Peyer's patch (tissue), 4 donors: ENCODE measurements at regions not wholly inside any gene's neighbourhood (a gene's known extent, or its start where the extent isn't known, plus 50 kb on each side); places are given as distances from the start of the nearest gene placed in this dataset.

ENCODE experiments used
- DNase-seq, 3 donors: peaks; one replicate each; pipeline ENCODE4 v3.0.0-alpha.2; 2017 to 2019
- H3K27ac ChIP-seq, 4 donors: fragments of 200-600 bp; sonication (generic); one replicate each; pipeline ENCODE4 v1.5.1; 2016 to 2019
- H3K27me3 ChIP-seq, 2 donors: fragments of 200-600 bp; sonication (generic); one replicate each; pipeline ENCODE4 v1.5.1; 2019
- H3K36me3 ChIP-seq, 3 donors: fragments of 200-600 bp; sonication (generic); one replicate each; pipeline ENCODE4 v1.5.1; 2016 to 2019
- H3K4me1 ChIP-seq, 4 donors: fragments of 200-600 bp; sonication (generic); one replicate each; pipeline ENCODE4 v1.5.1; 2016 to 2019
- H3K4me3 ChIP-seq, 4 donors: fragments of 200-600 bp; sonication (generic); 1 replicate in 3 of 4; 2 replicates in 1 of 4; pipeline ENCODE4 v1.5.1; 2016 to 2019; ENCODE audit warnings: mild to moderate bottlenecking in 1 of 4
- H3K9me3 ChIP-seq, 4 donors: fragments of 200-600 bp; sonication (generic); one replicate each; pipeline ENCODE4 v1.5.1; 2016 to 2019; ENCODE audit warnings: mild to moderate bottlenecking in 1 of 4
- POLR2A ChIP-seq, 2 donors: fragments of 450-650 bp; IDR thresholded peaks; one replicate each; pipeline ENCODE4 v1.5.1; 2017; ENCODE audit warnings: antibody characterized with exemption in 2 of 2, mild to moderate bottlenecking in 2 of 2, moderate library complexity in 2 of 2
- TF ChIP-seq, protein P1 (sequence below), 6 experiments: fragments of 450-650 bp in 4 of 6; fragments of 200-600 bp in 2 of 6; sonication (generic) in 1 of 6; IDR thresholded peaks; one replicate each; pipeline ENCODE4 v1.5.1; 2017 to 2019; ENCODE audit warnings: antibody characterized with exemption in 6 of 6, mild to moderate bottlenecking in 3 of 6, moderate library complexity in 1 of 6

DNA sequence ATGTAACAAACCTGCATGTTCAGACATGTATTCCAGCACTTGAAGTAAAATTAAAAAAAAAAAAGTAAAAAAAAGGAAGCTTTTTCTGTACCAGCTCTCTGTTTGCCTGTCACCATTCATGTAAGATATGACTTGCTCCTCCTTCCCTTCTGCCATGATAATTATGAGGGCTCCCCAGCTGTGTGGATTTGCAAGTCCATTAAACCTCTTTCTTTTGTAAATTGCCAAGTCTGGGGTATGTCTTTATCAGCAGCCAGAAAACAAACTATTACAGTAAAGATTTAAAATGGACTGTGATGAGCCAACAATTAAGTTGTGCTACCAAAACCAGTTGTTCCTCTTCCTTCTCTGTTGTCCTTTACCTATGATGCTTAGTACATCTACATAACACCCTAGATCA, 619.6 kb downstream of the ARL4A start:
- no peaks in the 10 kb centered on the region for H3K4me1 ChIP-seq
- no peaks in the 10 kb centered on the region for H3K27me3 ChIP-seq
- no peak overlapping the region for H3K27ac ChIP-seq
- H3K36me3 ChIP-seq: no peaks in the 10 kb centered on the region
- no peak for TF ChIP-seq POLR2A (IDR thresholded peaks at IDR 0.05)
- TF ChIP-seq, protein P1, sequence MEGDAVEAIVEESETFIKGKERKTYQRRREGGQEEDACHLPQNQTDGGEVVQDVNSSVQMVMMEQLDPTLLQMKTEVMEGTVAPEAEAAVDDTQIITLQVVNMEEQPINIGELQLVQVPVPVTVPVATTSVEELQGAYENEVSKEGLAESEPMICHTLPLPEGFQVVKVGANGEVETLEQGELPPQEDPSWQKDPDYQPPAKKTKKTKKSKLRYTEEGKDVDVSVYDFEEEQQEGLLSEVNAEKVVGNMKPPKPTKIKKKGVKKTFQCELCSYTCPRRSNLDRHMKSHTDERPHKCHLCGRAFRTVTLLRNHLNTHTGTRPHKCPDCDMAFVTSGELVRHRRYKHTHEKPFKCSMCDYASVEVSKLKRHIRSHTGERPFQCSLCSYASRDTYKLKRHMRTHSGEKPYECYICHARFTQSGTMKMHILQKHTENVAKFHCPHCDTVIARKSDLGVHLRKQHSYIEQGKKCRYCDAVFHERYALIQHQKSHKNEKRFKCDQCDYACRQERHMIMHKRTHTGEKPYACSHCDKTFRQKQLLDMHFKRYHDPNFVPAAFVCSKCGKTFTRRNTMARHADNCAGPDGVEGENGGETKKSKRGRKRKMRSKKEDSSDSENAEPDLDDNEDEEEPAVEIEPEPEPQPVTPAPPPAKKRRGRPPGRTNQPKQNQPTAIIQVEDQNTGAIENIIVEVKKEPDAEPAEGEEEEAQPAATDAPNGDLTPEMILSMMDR (IDR thresholded peaks at IDR 0.05): no peak
- H3K9me3 ChIP-seq: no peaks in the 10 kb centered on the region
- no peak overlapping the region for H3K4me3 ChIP-seq
- DNase-seq: no peak

GRCh38 chr7:13308423-13308822, 621.0 kb downstream of the ARL4A start:
- Histone ChIP-seq H3K27me3 (no peaks in the 10 kb centered on the region), H3K9me3 (no peaks in the 10 kb centered on the region), H3K36me3 (no peaks in the 10 kb centered on the region), H3K4me1 (no peaks in the 10 kb centered on the region), H3K27ac (no peak overlapping the region), H3K4me3 (no peak overlapping the region)
- TF ChIP-seq, protein P1 (IDR thresholded peaks at IDR 0.05): no peak
- TF ChIP-seq POLR2A (IDR thresholded peaks at IDR 0.05): no peak
- DNase-seq: no peak

DNA sequence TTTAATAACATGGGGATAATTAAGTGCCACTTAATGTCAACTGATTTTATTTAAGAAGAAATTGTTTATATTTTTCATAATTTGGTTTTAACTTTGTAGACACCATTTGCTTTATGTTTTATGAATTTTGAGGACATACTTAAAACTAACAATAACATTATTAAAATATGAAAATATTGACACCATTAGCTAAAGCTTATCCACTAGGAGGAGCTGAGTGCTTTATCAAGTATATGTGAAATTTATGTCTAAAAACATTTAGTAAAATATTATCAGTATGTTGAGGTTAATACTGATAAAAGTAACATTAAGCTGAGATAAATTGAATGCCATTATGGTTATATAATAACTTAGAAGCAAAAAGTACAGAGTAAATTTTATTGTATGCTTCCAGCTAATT, 622.1 kb downstream of the ARL4A start:
- Histone ChIP-seq H3K4me1 (no peaks in the 10 kb centered on the region), H3K27ac (no peak overlapping the region), H3K27me3 (no peaks in the 10 kb centered on the region), H3K36me3 (no peaks in the 10 kb centered on the region), H3K9me3 (no peaks in the 10 kb centered on the region), H3K4me3 (no peak overlapping the region)
- TF ChIP-seq POLR2A (IDR thresholded peaks at IDR 0.05): no peak
- TF ChIP-seq, protein P1 (IDR thresholded peaks at IDR 0.05): no peak
- DNase-seq: no peak

GRCh38 chr7:13312307-13312706, 624.9 kb downstream of the ARL4A start:
- H3K27ac ChIP-seq: no peak overlapping the region
- H3K4me3 ChIP-seq: no peak overlapping the region
- H3K4me1 ChIP-seq: no peaks in the 10 kb centered on the region
- no peak for DNase-seq
- H3K27me3 ChIP-seq: no peaks in the 10 kb centered on the region
- H3K9me3 ChIP-seq: no peaks in the 10 kb centered on the region
- TF ChIP-seq, protein P1 (IDR thresholded peaks at IDR 0.05): no peak
- TF ChIP-seq POLR2A (IDR thresholded peaks at IDR 0.05): no peak
- H3K36me3 ChIP-seq: no peaks in the 10 kb centered on the region

- Histone ChIP-seq H3K9me3 (no peaks in the 10 kb centered on the region), H3K27ac (no peak overlapping the region), H3K27me3 (no peaks in the 10 kb centered on the region), H3K4me1 (no peaks in the 10 kb centered on the region), H3K4me3 (no peak overlapping the region), H3K36me3 (no peaks in the 10 kb centered on the region)
- DNase-seq: no peak
- TF ChIP-seq POLR2A (IDR thresholded peaks at IDR 0.05): no peak
- TF ChIP-seq, protein P1 (IDR thresholded peaks at IDR 0.05): no peak
Observed at GRCh38 chr7:13320333-13320732, 632.9 kb downstream of the ARL4A start.

DNA sequence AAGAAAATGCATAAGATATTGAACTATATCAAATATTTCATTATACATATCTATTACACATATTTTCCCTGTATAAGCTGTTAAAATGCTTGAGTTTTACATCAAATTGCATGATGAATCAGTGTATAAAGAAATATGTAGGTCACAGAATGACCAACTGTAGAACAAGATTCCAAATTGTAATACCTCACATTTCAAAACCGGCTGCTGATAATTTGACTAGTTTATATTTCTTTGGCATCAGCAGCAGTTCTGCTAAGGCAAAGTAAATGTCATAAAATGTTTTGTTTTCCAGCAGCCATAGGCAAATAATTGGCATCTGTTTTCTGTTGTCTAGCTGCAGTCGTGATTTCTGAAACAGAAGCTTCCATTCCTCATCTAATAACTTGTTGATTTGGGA, 633.9 kb downstream of the ARL4A start:
- H3K27me3 ChIP-seq: no peaks in the 10 kb centered on the region
- no peak overlapping the region for H3K4me3 ChIP-seq
- no peak for DNase-seq
- no peaks in the 10 kb centered on the region for H3K4me1 ChIP-seq
- TF ChIP-seq, protein P1 (IDR thresholded peaks at IDR 0.05): no peak
- no peak for TF ChIP-seq POLR2A (IDR thresholded peaks at IDR 0.05)
- H3K9me3 ChIP-seq: no peaks in the 10 kb centered on the region
- H3K36me3 ChIP-seq: no peaks in the 10 kb centered on the region
- no peak overlapping the region for H3K27ac ChIP-seq
